Muscle of leg (tissue), 3 donors: ENCODE measurements at regions not wholly inside any gene's neighbourhood (a gene's known extent, or its start where the extent isn't known, plus 50 kb on each side); places are given as distances from the start of the nearest gene placed in this dataset.
A peak's percentile ranks its signal among the peaks of the same experiment; 100 is the strongest.
"Not testable (repeated sequence)": the region's sequence is repeated elsewhere in the genome, so short reads cannot be mapped to it uniquely, and the experiment has no call there.

Source experiments
- DNase-seq: peaks from one replicate; pipeline ENCODE4 v3.0.0; 2013
- H3K27ac ChIP-seq: one replicate; pipeline ENCODE4 v1.5.1; 2013; ENCODE audit warnings: mild to moderate bottlenecking, low read length, control low read depth
- H3K27me3 ChIP-seq: one replicate; pipeline ENCODE4 v1.6.1; 2013; ENCODE audit warnings: low read length; ENCODE audit not compliant: control insufficient read depth, insufficient read depth
- H3K36me3 ChIP-seq: one replicate; pipeline ENCODE4 v1.6.1; 2013; ENCODE audit warnings: low read length; ENCODE audit not compliant: control insufficient read depth, insufficient read depth
- H3K4me1 ChIP-seq: one replicate; pipeline ENCODE4 v1.6.1; 2013; ENCODE audit warnings: low read length; ENCODE audit not compliant: control insufficient read depth, insufficient read depth
- H3K4me3 ChIP-seq: one replicate; pipeline ENCODE4 v1.5.1; 2013; ENCODE audit warnings: low read length, control low read depth
- H3K9me3 ChIP-seq: replicated peaks from 2 replicates; pipeline ENCODE4 v1.6.1; 2013; ENCODE audit warnings: low read depth, low read length; ENCODE audit not compliant: control insufficient read depth
- WGBS: methylation state at CpG from one replicate; pipeline ENCODE4 v1.1.5; 2013; ENCODE audit warnings: missing lambda C conversion rate; ENCODE audit not compliant: insufficient coverage; 5-methylcytosine and 5-hydroxymethylcytosine counted together

GRCh38 chr20:50451792-50452425 is 58.3 kb upstream of the PTPN1 start:
- H3K9me3 ChIP-seq, DNase-seq, H3K27me3 ChIP-seq, H3K4me3 ChIP-seq, H3K27ac ChIP-seq, H3K36me3 ChIP-seq: not testable (repeated sequence)
- H3K4me1 ChIP-seq: peaks cover 17% of the 10 kb centered on the region
- 83% methylated on average over 2 of the region's 9 CpGs for WGBS

GRCh38 chr20:50453533-50454244 is 56.5 kb upstream of the PTPN1 start:
- Histone ChIP-seq H3K9me3 (no peaks in the 10 kb centered on the region), H3K4me1 (peaks cover 17% of the 10 kb centered on the region), H3K4me3 (no peak overlapping the region), H3K27me3 (peaks cover 5% of the 10 kb centered on the region), H3K36me3 (no peaks in the 10 kb centered on the region), H3K27ac (no peak overlapping the region)
- WGBS: 78% methylated on average over 2 of the region's 6 CpGs
- DNase-seq: no peak

GRCh38 chr20:50455245-50455644 is 54.9 kb upstream of the PTPN1 start:
- H3K9me3 ChIP-seq, DNase-seq, H3K27me3 ChIP-seq, H3K4me3 ChIP-seq, H3K27ac ChIP-seq, H3K36me3 ChIP-seq: not testable (repeated sequence)
- 93% methylated on average over 4 of the region's 5 CpGs for WGBS
- peaks cover 12% of the 10 kb centered on the region for H3K4me1 ChIP-seq

- H3K4me3 ChIP-seq: no peak overlapping the region
- H3K27ac ChIP-seq: no peak overlapping the region
- 27% methylated on average over 3 of the region's 19 CpGs for WGBS
- H3K4me1 ChIP-seq: peaks cover 18% of the 10 kb centered on the region
- peaks cover 2% of the 10 kb centered on the region for H3K27me3 ChIP-seq
- no peaks in the 10 kb centered on the region for H3K9me3 ChIP-seq
- DNase-seq: peak; percentile 55
- no peaks in the 10 kb centered on the region for H3K36me3 ChIP-seq
These were observed 54.3 kb upstream of the PTPN1 start for GRCh38 chr20:50455656-50456451.

- H3K36me3 ChIP-seq: no peaks in the 10 kb centered on the region
These were observed 53.5 kb upstream of the PTPN1 start for GRCh38 chr20:50456452-50457324.

GRCh38 chr20:50459124-50459918 is 50.9 kb upstream of the PTPN1 start:
- no peaks in the 10 kb centered on the region for H3K9me3 ChIP-seq
- H3K36me3 ChIP-seq: no peaks in the 10 kb centered on the region
- peaks cover 14% of the 10 kb centered on the region for H3K4me1 ChIP-seq
- no peaks in the 10 kb centered on the region for H3K27me3 ChIP-seq
- H3K27ac ChIP-seq: no peak overlapping the region
- WGBS: 83% methylated on average over 2 of the region's 2 CpGs
- no peak for DNase-seq
- no peak overlapping the region for H3K4me3 ChIP-seq

More at GRCh38 chr20:50456452-50457324, 53.5 kb upstream of the PTPN1 start:
- Histone ChIP-seq H3K27ac (no peak overlapping the region), H3K4me1 (peaks cover 11% of the 10 kb centered on the region), H3K9me3 (no peaks in the 10 kb centered on the region), H3K27me3 (peaks cover 2% of the 10 kb centered on the region), H3K4me3 (no peak overlapping the region)
- 81% methylated on average over 5 of the region's 8 CpGs for WGBS
- DNase-seq: no peak

- 74% methylated on average over 6 of the region's 9 CpGs for WGBS
- Histone ChIP-seq H3K27me3 (no peaks in the 10 kb centered on the region), H3K36me3 (no peaks in the 10 kb centered on the region), H3K4me1 (peaks cover 18% of the 10 kb centered on the region), H3K27ac (no peak overlapping the region), H3K9me3 (no peaks in the 10 kb centered on the region), H3K4me3 (no peak overlapping the region)
- no peak for DNase-seq
These were observed 50.0 kb upstream of the PTPN1 start for GRCh38 chr20:50460115-50460607.
